Pons (tissue), 1 donor: ENCODE measurements at regions not wholly inside any gene's neighbourhood (a gene's known extent, or its start where the extent isn't known, plus 50 kb on each side); places are given as distances from the start of the nearest gene placed in this dataset.
A peak's percentile ranks its signal among the peaks of the same experiment; 100 is the strongest.

Source experiments
- DNase-seq: peaks from one replicate; pipeline ENCODE4 v3.0.0-alpha.2; 2016; ENCODE audit warnings: low spot score

- no peak for DNase-seq
Observed at GRCh38 chr13:47251771-47252170, 354.9 kb upstream of the HTR2A start.

GRCh38 chr13:47250146-47250545, 353.3 kb upstream of the HTR2A start:
- DNase-seq: no peak

DNA sequence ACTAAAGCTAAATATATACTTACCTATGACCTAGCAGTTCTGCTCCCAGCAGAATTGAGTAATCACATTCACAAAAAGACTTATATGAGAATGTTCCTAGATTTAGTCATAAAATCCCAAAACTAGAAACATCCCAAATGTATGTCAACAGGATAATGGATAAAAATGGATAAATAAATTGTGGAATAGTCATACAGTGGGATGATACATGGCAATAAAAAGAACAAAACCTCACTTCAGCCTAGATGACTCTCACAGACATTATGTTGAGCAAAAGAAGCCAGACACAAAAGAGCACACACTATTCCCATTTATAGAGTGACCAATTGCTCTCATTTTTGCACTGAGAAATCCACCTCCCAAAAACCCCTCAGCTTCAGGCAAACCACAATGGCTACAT, 352.4 kb upstream of the HTR2A start:
- DNase-seq: no peak

- DNase-seq: no peak
Observed at GRCh38 chr13:47241446-47241845, 344.6 kb upstream of the HTR2A start.

- DNase-seq: no peak
Observed at GRCh38 chr13:47239025-47239424, 342.2 kb upstream of the HTR2A start.

DNA sequence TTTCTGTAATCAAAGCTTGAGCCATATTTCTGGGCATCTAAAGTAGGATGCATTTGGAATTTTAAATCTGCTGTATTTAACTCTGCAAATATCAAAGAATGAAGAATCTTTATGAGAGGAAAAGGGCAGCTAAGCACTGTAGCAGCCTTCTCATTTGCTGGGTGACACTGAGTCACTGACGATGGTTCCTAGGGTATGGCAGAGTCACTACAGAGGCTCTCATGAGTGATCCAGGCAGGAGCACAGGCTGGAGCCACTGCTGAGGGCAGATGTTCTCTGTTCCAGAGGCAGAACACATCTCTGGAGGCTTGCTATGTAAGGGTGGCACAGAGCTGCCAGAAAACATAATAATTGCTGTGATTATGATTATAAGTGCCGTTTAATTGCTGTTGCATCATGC, 340.7 kb upstream of the HTR2A start:
- DNase-seq: no peak

- DNase-seq: peak; percentile 24
Observed at GRCh38 chr13:47233734-47234133, 336.9 kb upstream of the HTR2A start.

- no peak for DNase-seq
Observed at GRCh38 chr13:47232516-47232915, 335.7 kb upstream of the HTR2A start.

DNA sequence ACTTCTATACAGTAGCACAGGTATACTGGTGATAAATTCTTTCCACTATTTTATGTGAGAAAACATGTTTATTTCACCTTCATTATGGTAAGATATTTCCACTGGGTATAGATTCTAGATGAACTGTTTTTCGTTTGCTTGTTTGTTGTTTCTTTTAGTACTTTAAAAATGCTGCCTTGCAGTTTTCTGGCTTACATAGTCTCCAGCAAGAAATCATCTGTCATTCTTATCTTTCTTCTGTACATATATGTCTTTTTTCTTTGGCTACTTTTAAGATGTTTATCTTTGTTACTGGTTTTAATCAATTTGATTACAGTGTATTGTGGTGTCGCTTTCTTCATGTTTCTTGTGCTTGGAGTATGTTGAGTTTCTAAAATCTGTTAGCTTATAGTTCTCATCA, 333.3 kb upstream of the HTR2A start:
- DNase-seq: no peak

- DNase-seq: no peak
Observed at GRCh38 chr13:47226516-47226915, 329.7 kb upstream of the HTR2A start.

DNA sequence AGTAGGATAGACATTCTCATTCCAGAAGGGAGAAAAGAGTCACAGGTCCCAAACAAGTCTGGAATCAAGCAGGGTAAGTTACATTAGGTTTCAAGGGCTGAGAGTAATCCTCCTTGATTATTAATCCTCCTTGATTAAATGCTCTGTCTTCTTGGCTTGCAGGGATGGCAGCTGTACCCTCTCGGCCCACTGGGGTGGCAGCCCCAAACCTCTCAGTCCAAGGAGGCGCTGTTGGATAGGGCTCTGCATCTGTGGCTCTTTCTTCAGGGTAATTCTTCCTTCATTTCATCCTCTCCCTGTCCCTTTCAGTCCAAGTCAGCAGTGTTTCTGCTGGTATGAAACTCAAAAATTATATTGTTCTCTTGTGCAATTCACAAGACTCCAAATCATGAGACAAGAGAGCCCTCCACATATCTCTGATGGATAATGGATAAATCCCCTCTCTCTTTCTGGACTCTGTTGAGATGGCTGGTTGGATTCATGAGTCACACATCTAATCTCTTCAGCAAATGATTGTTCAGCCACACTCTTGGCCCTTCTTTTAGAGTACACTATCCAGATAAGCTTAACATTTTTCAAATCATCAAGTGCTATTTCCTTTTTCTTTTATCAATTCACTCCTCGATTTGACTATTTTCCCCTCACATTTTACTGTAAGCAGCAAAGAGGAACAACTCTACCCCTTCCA, 323.7 kb upstream of the HTR2A start:
- DNase-seq: no peak

GRCh38 chr13:47218611-47219010, 321.8 kb upstream of the HTR2A start:
- no peak for DNase-seq

- no peak for DNase-seq
Observed at GRCh38 chr13:47216176-47216822, 319.4 kb upstream of the HTR2A start.

DNA sequence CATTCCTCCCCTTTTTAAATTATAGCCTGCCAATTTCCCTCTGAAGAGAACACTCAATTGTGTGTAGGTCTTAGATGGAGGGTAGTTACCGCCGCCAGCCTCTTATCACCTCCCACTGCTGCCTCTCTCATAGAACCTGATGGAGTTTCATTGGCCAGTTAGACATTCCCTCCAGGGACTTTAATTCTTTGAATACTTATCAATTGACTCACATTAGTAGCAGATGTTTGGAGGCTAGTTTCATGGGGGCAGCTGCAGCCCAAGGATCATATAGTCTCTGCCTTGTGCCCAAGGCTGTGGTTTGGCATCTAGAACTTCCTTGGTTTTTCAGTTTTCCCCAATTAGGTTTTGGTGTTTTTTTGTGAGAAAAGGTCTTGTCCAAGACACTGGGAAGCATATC, 318.9 kb upstream of the HTR2A start:
- no peak for DNase-seq

GRCh38 chr13:47213047-47213446, 316.2 kb upstream of the HTR2A start:
- no peak for DNase-seq

GRCh38 chr13:47211106-47211505, 314.3 kb upstream of the HTR2A start:
- no peak for DNase-seq

GRCh38 chr13:47206111-47206510, 309.3 kb upstream of the HTR2A start:
- DNase-seq: no peak

GRCh38 chr13:47190696-47191305, 293.9 kb upstream of the HTR2A start:
- no peak for DNase-seq

GRCh38 chr13:47188802-47189201, 291.9 kb upstream of the HTR2A start:
- no peak for DNase-seq

- no peak for DNase-seq
Observed at GRCh38 chr13:47186471-47186870, 289.6 kb upstream of the HTR2A start.

- no peak for DNase-seq
Observed at GRCh38 chr13:47184321-47184720, 287.5 kb upstream of the HTR2A start.

GRCh38 chr13:47179321-47179720, 282.5 kb upstream of the HTR2A start:
- no peak for DNase-seq

DNA sequence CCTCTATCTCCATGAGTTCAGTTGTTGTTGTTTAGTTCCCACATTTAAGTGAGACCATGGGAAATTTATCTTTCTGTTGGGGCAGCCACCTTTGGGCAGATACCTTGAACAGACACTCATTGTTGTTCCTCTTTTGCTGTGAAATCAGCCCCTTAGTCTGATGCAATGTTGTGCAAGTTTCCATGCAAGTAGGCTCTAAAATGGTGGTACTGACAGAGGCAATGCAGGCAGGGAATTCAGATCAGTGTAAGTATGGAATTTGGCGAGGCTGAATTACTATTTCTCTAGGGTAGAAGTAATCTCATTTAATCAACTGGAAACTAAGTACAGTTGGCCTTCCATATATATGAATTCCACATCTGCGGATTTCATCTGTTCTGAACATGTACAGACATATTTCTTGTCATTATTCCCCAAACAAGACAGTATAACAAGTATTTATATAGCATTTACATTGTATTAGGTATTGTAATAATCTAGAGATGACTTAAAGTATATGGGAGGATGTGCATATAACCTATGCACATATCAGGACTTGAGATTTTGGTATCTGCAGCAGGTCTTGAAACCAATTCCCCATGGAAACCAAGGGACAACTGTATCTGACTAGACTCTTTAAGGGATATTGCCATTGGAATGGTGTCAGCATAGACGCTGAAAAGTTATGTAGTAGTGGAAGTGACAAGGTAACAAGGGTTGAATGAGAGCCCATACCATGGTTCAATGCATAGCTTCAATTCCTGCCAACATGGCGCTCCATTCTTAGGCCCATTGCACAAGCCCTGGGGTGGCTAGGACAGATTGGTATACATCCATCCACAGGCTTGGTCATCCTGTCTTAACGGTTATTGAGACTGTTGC, 281.5 kb upstream of the HTR2A start:
- DNase-seq: no peak
